Cardiac muscle cell (in vitro differentiated cells and primary cell): ENCODE measurements at regions not wholly inside any gene's neighbourhood (a gene's known extent, or its start where the extent isn't known, plus 50 kb on each side); places are given as distances from the start of the nearest gene placed in this dataset.

Source experiments
- DNase-seq, 2 donors: peaks; one replicate each; pipeline versions ENCODE4 v3.0.0 to v3.0.0-alpha.2; 2010 to 2017; ENCODE audit warnings: low read depth in 1 of 2, low spot score in 1 of 2
- H3K27ac ChIP-seq: fragments of 200-600 bp; sonication (generic); 2 replicates; pipeline ENCODE4 v1.5.1; 2016
- H3K27me3 ChIP-seq: fragments of 200-600 bp; sonication (generic); 2 replicates; pipeline ENCODE4 v1.6.0; 2016; ENCODE audit warnings: control low read depth
- H3K36me3 ChIP-seq: fragments of 200-600 bp; sonication (generic); 2 replicates; pipeline ENCODE4 v1.5.1; 2016; ENCODE audit warnings: control low read depth
- H3K4me1 ChIP-seq: fragments of 200-600 bp; sonication (generic); 2 replicates; pipeline ENCODE4 v1.8.1; 2017; ENCODE audit warnings: low read depth, mild to moderate bottlenecking, mixed run types
- H3K4me3 ChIP-seq: fragments of 200-600 bp; sonication (generic); 2 replicates; pipeline ENCODE4 v1.5.1; 2016; ENCODE audit warnings: mild to moderate bottlenecking
- H3K9me3 ChIP-seq: fragments of 200-600 bp; sonication (generic); 2 replicates; pipeline ENCODE4 v1.5.1; 2017; ENCODE audit warnings: low read depth, mild to moderate bottlenecking, control low read depth
- TF ChIP-seq, protein P1 (sequence below): IDR thresholded peaks from 2 replicates; pipeline ENCODE4 v1.5.1; 2012; ENCODE audit warnings: low read depth, mild to moderate bottlenecking, low read length

DNA sequence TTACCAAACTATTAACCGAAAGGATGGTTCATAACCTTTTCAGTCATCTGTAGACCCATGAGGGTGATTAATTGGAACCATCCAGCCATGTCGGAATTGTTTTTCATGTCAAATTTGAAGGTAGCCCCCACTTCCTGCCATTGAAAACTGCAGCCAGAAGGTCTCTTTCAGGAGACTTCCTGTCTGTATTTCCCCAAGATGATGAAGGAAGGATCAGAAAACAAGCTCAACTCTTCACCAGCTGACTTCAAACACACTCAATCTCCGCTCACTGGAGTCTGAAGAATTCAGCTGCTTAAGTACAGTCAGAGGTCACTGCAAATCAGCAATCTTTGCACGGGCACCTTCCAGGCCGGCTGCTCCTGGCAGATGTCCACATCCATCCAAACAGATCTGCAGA, 291.7 kb upstream of the NPVF start:
- H3K9me3 ChIP-seq = no peaks in the 10 kb centered on the region
- H3K27ac ChIP-seq = no peak overlapping the region
- DNase-seq = no peak
- no peaks in the 10 kb centered on the region for H3K36me3 ChIP-seq
- no peak overlapping the region for H3K4me3 ChIP-seq
- TF ChIP-seq, protein P1, sequence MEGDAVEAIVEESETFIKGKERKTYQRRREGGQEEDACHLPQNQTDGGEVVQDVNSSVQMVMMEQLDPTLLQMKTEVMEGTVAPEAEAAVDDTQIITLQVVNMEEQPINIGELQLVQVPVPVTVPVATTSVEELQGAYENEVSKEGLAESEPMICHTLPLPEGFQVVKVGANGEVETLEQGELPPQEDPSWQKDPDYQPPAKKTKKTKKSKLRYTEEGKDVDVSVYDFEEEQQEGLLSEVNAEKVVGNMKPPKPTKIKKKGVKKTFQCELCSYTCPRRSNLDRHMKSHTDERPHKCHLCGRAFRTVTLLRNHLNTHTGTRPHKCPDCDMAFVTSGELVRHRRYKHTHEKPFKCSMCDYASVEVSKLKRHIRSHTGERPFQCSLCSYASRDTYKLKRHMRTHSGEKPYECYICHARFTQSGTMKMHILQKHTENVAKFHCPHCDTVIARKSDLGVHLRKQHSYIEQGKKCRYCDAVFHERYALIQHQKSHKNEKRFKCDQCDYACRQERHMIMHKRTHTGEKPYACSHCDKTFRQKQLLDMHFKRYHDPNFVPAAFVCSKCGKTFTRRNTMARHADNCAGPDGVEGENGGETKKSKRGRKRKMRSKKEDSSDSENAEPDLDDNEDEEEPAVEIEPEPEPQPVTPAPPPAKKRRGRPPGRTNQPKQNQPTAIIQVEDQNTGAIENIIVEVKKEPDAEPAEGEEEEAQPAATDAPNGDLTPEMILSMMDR = no peak
- no peaks in the 10 kb centered on the region for H3K4me1 ChIP-seq
- H3K27me3 ChIP-seq = no peaks in the 10 kb centered on the region

- TF ChIP-seq, protein P1 = no peak
- H3K27ac ChIP-seq = no peak overlapping the region
- H3K4me3 ChIP-seq = no peak overlapping the region
Measured at GRCh38 chr7:25520516-25520915, 292.2 kb upstream of the NPVF start.

DNA sequence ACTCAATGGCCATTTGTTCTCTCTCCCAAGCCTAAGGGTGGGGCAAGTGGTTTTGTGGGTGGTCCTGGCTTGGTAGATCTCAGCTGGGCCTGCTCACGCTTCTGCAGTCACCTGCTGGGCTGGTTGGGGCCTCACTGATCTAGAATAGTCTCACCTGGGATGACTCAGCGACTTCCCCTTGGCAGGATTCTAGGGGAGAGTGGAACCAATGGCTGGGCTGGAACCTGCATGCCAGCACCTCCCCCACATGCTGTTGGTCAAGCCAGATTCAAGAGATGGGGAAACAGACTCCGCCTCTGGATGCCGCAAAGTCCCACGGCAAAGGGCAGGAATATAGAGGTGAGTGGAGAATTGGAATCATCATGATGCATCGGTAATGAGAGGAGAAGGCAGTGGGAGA, 292.9 kb upstream of the NPVF start:
- H3K27me3 ChIP-seq = no peaks in the 10 kb centered on the region
- H3K27ac ChIP-seq = no peak overlapping the region
- no peak overlapping the region for H3K4me3 ChIP-seq
- no peaks in the 10 kb centered on the region for H3K9me3 ChIP-seq
- TF ChIP-seq, protein P1 = no peak
- H3K4me1 ChIP-seq = no peaks in the 10 kb centered on the region
- no peak for DNase-seq
- H3K36me3 ChIP-seq = no peaks in the 10 kb centered on the region

More at GRCh38 chr7:25520516-25520915, 292.2 kb upstream of the NPVF start:
- no peaks in the 10 kb centered on the region for H3K36me3 ChIP-seq
- no peaks in the 10 kb centered on the region for H3K4me1 ChIP-seq
- H3K9me3 ChIP-seq = no peaks in the 10 kb centered on the region
- H3K27me3 ChIP-seq = no peaks in the 10 kb centered on the region
- no peak for DNase-seq

GRCh38 chr7:25522727-25523126, 294.4 kb upstream of the NPVF start:
- Histone ChIP-seq H3K4me1 (no peaks in the 10 kb centered on the region), H3K4me3 (no peak overlapping the region), H3K9me3 (no peaks in the 10 kb centered on the region), H3K36me3 (no peaks in the 10 kb centered on the region), H3K27ac (no peak overlapping the region), H3K27me3 (no peaks in the 10 kb centered on the region)
- DNase-seq = no peak
- TF ChIP-seq, protein P1 = no peak

- no peak overlapping the region for H3K4me3 ChIP-seq
- TF ChIP-seq, protein P1 = no peak
- H3K27me3 ChIP-seq = no peaks in the 10 kb centered on the region
- no peaks in the 10 kb centered on the region for H3K36me3 ChIP-seq
- no peaks in the 10 kb centered on the region for H3K4me1 ChIP-seq
- no peak overlapping the region for H3K27ac ChIP-seq
- no peak for DNase-seq
- H3K9me3 ChIP-seq = no peaks in the 10 kb centered on the region
Measured at GRCh38 chr7:25527665-25528170, 299.4 kb upstream of the NPVF start.

DNA sequence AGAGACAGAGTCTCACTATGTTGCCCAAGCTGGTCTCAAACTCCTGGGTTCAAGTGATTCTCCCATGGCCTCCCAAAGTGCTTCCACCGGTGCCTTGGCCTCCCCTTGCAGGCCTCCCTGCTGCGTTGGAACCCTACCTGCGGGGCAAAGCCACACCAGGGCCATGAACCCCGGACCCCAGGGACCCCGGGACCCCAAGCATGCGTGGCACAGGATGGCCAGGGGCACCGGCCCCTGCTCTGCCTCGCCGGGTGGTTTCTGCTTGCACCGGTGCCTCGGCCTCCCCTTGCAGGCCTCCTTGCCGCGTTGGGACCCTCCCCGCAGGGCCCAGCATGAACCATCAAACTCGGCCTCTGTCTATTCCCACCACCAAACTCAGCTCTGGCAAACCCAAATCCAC, 301.0 kb upstream of the NPVF start:
- Histone ChIP-seq H3K36me3 (no peaks in the 10 kb centered on the region), H3K4me1 (no peaks in the 10 kb centered on the region), H3K4me3 (no peak overlapping the region), H3K27me3 (no peaks in the 10 kb centered on the region), H3K27ac (no peak overlapping the region), H3K9me3 (no peaks in the 10 kb centered on the region)
- TF ChIP-seq, protein P1 = no peak
- DNase-seq = no peak
